HepG2 (cell line): ENCODE measurements at regions not wholly inside any gene's neighbourhood (a gene's known extent, or its start where the extent isn't known, plus 50 kb on each side); places are given as distances from the start of the nearest gene placed in this dataset.

ENCODE experiments used
- ATAC-seq: fragments of 200-7000 bp; cut with Tn5 transposase; 3 replicates; pipeline ENCODE4 v1.9.1; 2020; ENCODE audit warnings: mild to moderate bottlenecking, moderate library complexity
- BruUV-seq: library from RNA; stranded (reverse); fragments of 400-500 nt; replicated peaks from 2 replicates; lab custom pipeline; 2021; lab: Mats Ljungman, UMichigan
- CTCF ChIA-PET: fragments of 300-600 bp; formaldehyde crosslinking; extraction: SDS; loops from one replicate; lab custom pipeline; 2021; ENCODE audit warnings: low total read pairs, inconsistent platforms, low intra/inter-chr PET ratio; lab: Yijun Ruan, JAX
- POLR2A ChIA-PET: fragments of 350-600 bp; sonication (Branson Sonifier 250); formaldehyde crosslinking; loops from one replicate; lab custom pipeline; 2020; ENCODE audit warnings: antibody characterized with exemption, inconsistent platforms; lab: Yijun Ruan, JAX
- DNase-seq: peaks from one replicate; pipeline ENCODE4 v3.0.0-alpha.2; 2015; ENCODE audit warnings: low spot score
- FAIRE-seq: peaks from 3 replicates; lab custom pipeline; 2011; peaks lifted over from hg19 to GRCh38; lab: Jason Lieb, UNC
- H2AFZ ChIP-seq: one replicate; pipeline ENCODE4 v1.6.1; 2011; ENCODE audit warnings: low read length, inconsistent platforms
- H3K27ac ChIP-seq: fragments of 300-600 bp; 3 replicates; pipeline ENCODE4 v1.8.0; 2011; ENCODE audit warnings: mixed run types, mild to moderate bottlenecking, mixed read lengths, low read length, inconsistent platforms; ENCODE audit not compliant: insufficient read depth; ENCODE audit errors: extremely low read length
- H3K27me3 ChIP-seq, 2 experiments: fragments of 200-600 bp in 1 of 2; 2 replicates in 1 of 2; 3 replicates in 1 of 2; pipeline versions ENCODE4 v1.6.0 to v1.8.0; 2011; ENCODE audit warnings: low read length in 2 of 2, mild to moderate bottlenecking in 2 of 2, moderate library complexity in 2 of 2, inconsistent platforms in 1 of 2; ENCODE audit not compliant: insufficient read depth in 2 of 2, control insufficient read depth in 1 of 2
- H3K36me3 ChIP-seq, 2 experiments: fragments of 200-600 bp in 1 of 2; replicated peaks in 1 of 2; 2 replicates in 1 of 2; 3 replicates in 1 of 2; pipeline versions ENCODE4 v1.5.1 to v1.8.0; 2011; ENCODE audit warnings: low read length in 2 of 2, inconsistent platforms in 1 of 2; ENCODE audit not compliant: insufficient read depth in 2 of 2, control insufficient read depth in 1 of 2
- H3K4me1 ChIP-seq: 2 replicates; pipeline ENCODE4 v1.5.1; 2012; ENCODE audit warnings: low read length, inconsistent platforms; ENCODE audit not compliant: insufficient read depth
- H3K4me2 ChIP-seq: 2 replicates; pipeline ENCODE4 v1.6.0; 2011; ENCODE audit warnings: low read depth, low read length, inconsistent platforms
- H3K4me3 ChIP-seq, 3 experiments: fragments of 200-600 bp in 1 of 3; sonication (generic), shearing (Covaris generic) in 1 of 3; replicated peaks in 1 of 3; 2 replicates each; pipeline ENCODE4 v1.5.1; 2011 to 2016; ENCODE audit warnings: low read length in 3 of 3, inconsistent platforms in 2 of 3, low read depth in 2 of 3, mild to moderate bottlenecking in 2 of 3, control low read depth in 1 of 3, mixed read lengths in 1 of 3; ENCODE audit not compliant: insufficient read depth in 1 of 3
- H3K79me2 ChIP-seq: one replicate; pipeline ENCODE4 v1.6.1; 2011; ENCODE audit warnings: low read length, inconsistent platforms; ENCODE audit not compliant: insufficient read depth
- H3K9ac ChIP-seq: 2 replicates; pipeline ENCODE4 v1.6.0; 2011; ENCODE audit warnings: mild to moderate bottlenecking, low read depth, low read length, inconsistent platforms; ENCODE audit not compliant: insufficient read depth
- H3K9me3 ChIP-seq: 2 replicates; pipeline ENCODE4 v1.5.1; 2012; ENCODE audit warnings: mild to moderate bottlenecking, low read length
- H4K20me1 ChIP-seq: 2 replicates; pipeline ENCODE4 v1.6.0; 2011; ENCODE audit warnings: inconsistent platforms, mild to moderate bottlenecking, low read length, moderate library complexity; ENCODE audit not compliant: insufficient read depth
- CCAR2 ChIP-seq: fragments of 200-400 bp; formaldehyde crosslinking; optimal IDR thresholded peaks from 2 replicates; pipeline ENCODE3; 2018; ENCODE audit warnings: low read depth, mild to moderate bottlenecking, low read length, moderate library complexity
- GATA4 ChIP-seq: sonication (generic); IDR thresholded peaks from 2 replicates; pipeline ENCODE4 v1.6.1; 2016; ENCODE audit warnings: antibody characterized with exemption, low read depth, borderline replicate concordance
- GZF1 ChIP-seq: sonication (generic); formaldehyde crosslinking; IDR thresholded peaks from 2 replicates; pipeline ENCODE4 v1.5.1; 2020; ENCODE audit warnings: mild to moderate bottlenecking, missing genetic modification reagents
- MAFF ChIP-seq: IDR thresholded peaks from 2 replicates; pipeline ENCODE4 v1.6.1; 2011; ENCODE audit warnings: low read depth, low read length, improper control_type of control experiment
- PAF1 ChIP-seq: IDR thresholded peaks from 2 replicates; pipeline ENCODE4 v1.6.1; 2016; ENCODE audit warnings: missing genetic modification reagents, missing compliant biosample characterization
- PCBP2 ChIP-seq: fragments of 200-400 bp; formaldehyde crosslinking; optimal IDR thresholded peaks from 2 replicates; pipeline ENCODE3; 2018; ENCODE audit warnings: low read length, low read depth; ENCODE audit not compliant: poor library complexity, severe bottlenecking
- PHF8 ChIP-seq: sonication (generic); formaldehyde crosslinking; IDR thresholded peaks from 2 replicates; pipeline ENCODE4 v1.5.0; 2020; ENCODE audit warnings: missing genetic modification reagents
- PRDM10 ChIP-seq: sonication (generic); formaldehyde crosslinking; IDR thresholded peaks from 2 replicates; pipeline ENCODE4 v1.4.0; 2020; ENCODE audit warnings: low read depth, missing genetic modification reagents
- RARA ChIP-seq: IDR thresholded peaks from 2 replicates; pipeline ENCODE4 v1.6.1; 2016; ENCODE audit warnings: missing genetic modification reagents, missing compliant biosample characterization
- ZNF691 ChIP-seq: sonication (generic); formaldehyde crosslinking; IDR thresholded peaks from 2 replicates; pipeline ENCODE4 v1.4.0; 2020; ENCODE audit warnings: missing genetic modification reagents, low read depth, mild to moderate bottlenecking, borderline replicate concordance
- ZNF710 ChIP-seq: sonication (generic); formaldehyde crosslinking; IDR thresholded peaks from 2 replicates; pipeline ENCODE4 v1.5.0; 2020; ENCODE audit warnings: mild to moderate bottlenecking, missing genetic modification reagents, borderline replicate concordance
- ZNF749 ChIP-seq: sonication (generic); formaldehyde crosslinking; IDR thresholded peaks from 2 replicates; pipeline ENCODE4 v1.8.0; 2022; ENCODE audit warnings: mild to moderate bottlenecking, missing genetic modification reagents, moderate library complexity, borderline replicate concordance
- ZNF780A ChIP-seq: sonication (generic); formaldehyde crosslinking; IDR thresholded peaks from 2 replicates; pipeline ENCODE4 v1.8.0; 2022; ENCODE audit warnings: mild to moderate bottlenecking, missing genetic modification reagents, moderate library complexity
- ZSCAN31 ChIP-seq: sonication (generic); formaldehyde crosslinking; IDR thresholded peaks from 2 replicates; pipeline ENCODE4 v1.5.0; 2020; ENCODE audit warnings: low read depth, mild to moderate bottlenecking, missing genetic modification reagents
- WGBS: methylation state at CpG from one replicate; pipeline ENCODE4 v1.1.6; 2017; ENCODE audit warnings: low lambda C conversion rate; 5-methylcytosine and 5-hydroxymethylcytosine counted together
- in situ Hi-C: cut with HindIII; loops from 2 replicates; pipeline ENCODE4 v1.10.0; 2017; ENCODE audit warnings: low pct_unique_long_range_greater_than_20kb; ENCODE audit not compliant: extremely low pct_ligation_motif_present
- intact Hi-C: fragments of 100-400 bp; cut with micrococcal nuclease; formaldehyde crosslinking; loops from one replicate; pipeline ENCODE4 v1.10.0; 2022; ENCODE audit not compliant: unreplicated experiment

GRCh38 chr13:81089371-81090157 is 748.6 kb upstream of the SPRY2 start:
- no peaks in the 10 kb centered on the region for H3K4me1 ChIP-seq
- ATAC-seq (no peak), FAIRE-seq (no peak), DNase-seq (no peak)
- in situ Hi-C loops (no loop called here), intact Hi-C loops (no loop called here)
- H3K9ac ChIP-seq = no peak overlapping the region
- no peaks in the 10 kb centered on the region for H4K20me1 ChIP-seq
- no peaks in the 10 kb centered on the region for H3K27me3 ChIP-seq
- no peaks in the 10 kb centered on the region for H3K79me2 ChIP-seq
- TF ChIP-seq PRDM10 (CRISPR knock-in tag) = no peak
- no peak for TF ChIP-seq ZNF749
- TF ChIP-seq GATA4 = no peak
- no peak for TF ChIP-seq ZSCAN31 (CRISPR knock-in tag)
- TF ChIP-seq ZNF691 = no peak
- TF ChIP-seq ZNF710 = no peak
- TF ChIP-seq MAFF = no peak
- no peak for TF ChIP-seq PAF1 (CRISPR knock-in tag)
- no peak for TF ChIP-seq CCAR2
- no peak for TF ChIP-seq PCBP2
- TF ChIP-seq ZNF780A (CRISPR knock-in tag) = no peak
- no peak for TF ChIP-seq RARA
- TF ChIP-seq GZF1 = no peak
- no peak for TF ChIP-seq PHF8 (CRISPR knock-in tag)
- no TSS peak for BruUV-seq
- WGBS = 38% methylated on average over 4 of the region's 4 CpGs
- ChIA-PET CTCF (no interaction called here), POLR2A (no interaction called here)
- H2AFZ ChIP-seq = no peak overlapping the region
- H3K27ac ChIP-seq = no peak overlapping the region
- no peaks in the 10 kb centered on the region for H3K36me3 ChIP-seq
- no peak overlapping the region for H3K4me3 ChIP-seq
- no peaks in the 10 kb centered on the region for H3K9me3 ChIP-seq
- H3K4me2 ChIP-seq = no peak overlapping the region
